Prostate gland (tissue), 2 donors: ENCODE measurements at regions not wholly inside any gene's neighbourhood (a gene's known extent, or its start where the extent isn't known, plus 50 kb on each side); places are given as distances from the start of the nearest gene placed in this dataset.

Experiments
- POLR2A ChIP-seq: fragments of 450-650 bp; IDR thresholded peaks from one replicate; pipeline ENCODE4 v1.6.1; 2016; ENCODE audit warnings: antibody characterized with exemption, mild to moderate bottlenecking
- POLR2AphosphoS5 ChIP-seq: sonication (generic); formaldehyde crosslinking; IDR thresholded peaks from one replicate; pipeline ENCODE4 v1.6.1; 2017; ENCODE audit warnings: antibody characterized with exemption
- TF ChIP-seq, protein P1 (sequence below), 4 experiments: fragments of 200-600 bp in 2 of 4; fragments of 450-650 bp in 2 of 4; sonication (generic) in 2 of 4; IDR thresholded peaks; 1 replicate in 3 of 4; 2 replicates in 1 of 4; pipeline ENCODE4 v1.5.1; 2016 to 2019; ENCODE audit warnings: antibody characterized with exemption in 4 of 4, mild to moderate bottlenecking in 2 of 4, moderate library complexity in 2 of 4

DNA sequence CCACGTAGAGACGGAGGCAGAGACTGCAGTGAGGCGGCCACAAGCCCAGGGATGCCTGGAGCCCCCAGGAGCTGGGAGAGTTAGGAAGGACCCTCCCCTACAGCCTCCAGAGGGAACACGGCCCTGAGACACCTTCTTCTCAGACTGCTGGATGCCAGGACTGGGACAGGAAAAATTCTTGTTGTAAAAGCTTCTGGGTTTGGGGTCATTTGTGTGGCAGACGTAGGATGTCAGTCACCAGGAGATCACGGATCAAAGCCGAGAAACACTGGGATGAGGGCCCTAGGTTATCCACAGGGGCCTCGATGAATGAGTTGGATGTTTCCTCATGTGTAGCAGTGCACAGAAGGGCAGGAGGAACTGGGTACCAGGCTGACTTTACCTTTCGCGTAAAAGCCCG, 163.7 kb downstream of the SHOX start:
- TF ChIP-seq, protein P1, sequence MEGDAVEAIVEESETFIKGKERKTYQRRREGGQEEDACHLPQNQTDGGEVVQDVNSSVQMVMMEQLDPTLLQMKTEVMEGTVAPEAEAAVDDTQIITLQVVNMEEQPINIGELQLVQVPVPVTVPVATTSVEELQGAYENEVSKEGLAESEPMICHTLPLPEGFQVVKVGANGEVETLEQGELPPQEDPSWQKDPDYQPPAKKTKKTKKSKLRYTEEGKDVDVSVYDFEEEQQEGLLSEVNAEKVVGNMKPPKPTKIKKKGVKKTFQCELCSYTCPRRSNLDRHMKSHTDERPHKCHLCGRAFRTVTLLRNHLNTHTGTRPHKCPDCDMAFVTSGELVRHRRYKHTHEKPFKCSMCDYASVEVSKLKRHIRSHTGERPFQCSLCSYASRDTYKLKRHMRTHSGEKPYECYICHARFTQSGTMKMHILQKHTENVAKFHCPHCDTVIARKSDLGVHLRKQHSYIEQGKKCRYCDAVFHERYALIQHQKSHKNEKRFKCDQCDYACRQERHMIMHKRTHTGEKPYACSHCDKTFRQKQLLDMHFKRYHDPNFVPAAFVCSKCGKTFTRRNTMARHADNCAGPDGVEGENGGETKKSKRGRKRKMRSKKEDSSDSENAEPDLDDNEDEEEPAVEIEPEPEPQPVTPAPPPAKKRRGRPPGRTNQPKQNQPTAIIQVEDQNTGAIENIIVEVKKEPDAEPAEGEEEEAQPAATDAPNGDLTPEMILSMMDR (IDR thresholded peaks at IDR 0.05): no peak
- TF ChIP-seq POLR2A (no peak), POLR2AphosphoS5 (no peak)
